ENCODE measurements at regions not wholly inside any gene's neighbourhood (a gene's known extent, or its start where the extent isn't known, plus 50 kb on each side); places are given as distances from the start of the nearest gene placed in this dataset.
"Not testable (repeated sequence)": the region's sequence is repeated elsewhere in the genome, so short reads cannot be mapped to it uniquely, and the experiment has no call there.

DNA sequence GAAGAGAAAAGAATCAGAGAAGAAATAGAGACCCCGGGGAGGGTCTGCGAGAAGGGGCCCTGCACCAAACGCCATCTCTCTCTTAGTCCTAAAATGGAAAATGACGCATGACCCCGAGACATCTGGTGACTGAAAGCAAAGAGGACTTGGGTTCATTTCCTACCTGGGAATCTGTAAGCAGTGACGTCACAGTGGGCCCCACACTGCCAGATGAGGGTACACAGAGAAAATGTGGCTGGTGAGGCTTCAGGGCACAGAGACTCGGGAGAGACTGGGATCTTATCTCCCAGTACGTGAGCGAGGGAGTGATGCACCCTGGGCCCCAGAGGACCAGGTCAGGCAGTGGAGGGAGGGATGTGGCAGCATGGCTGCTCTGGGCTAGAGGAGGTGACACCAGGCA is 288.1 kb upstream of the SFSWAP start:
- no peak for ATAC-seq

DNA sequence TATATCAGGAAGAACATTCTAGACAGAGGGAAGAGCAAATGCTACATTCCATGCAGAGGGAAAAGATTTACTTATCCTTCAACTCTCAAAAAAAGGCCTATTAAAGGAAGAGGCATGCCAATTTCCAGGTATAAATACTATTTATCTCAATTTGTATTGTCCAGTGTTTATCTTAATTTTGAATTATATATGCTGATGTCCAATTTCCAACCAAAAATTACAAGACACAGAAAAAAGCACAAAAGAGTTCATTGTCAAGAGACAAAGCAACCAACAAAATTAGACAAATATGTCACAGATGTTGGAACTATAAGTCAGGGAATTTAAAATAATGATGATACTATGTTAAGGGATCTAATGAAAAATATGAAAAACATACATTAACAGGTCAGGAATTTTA is 286.6 kb upstream of the SFSWAP start:
- no peak for ATAC-seq

DNA sequence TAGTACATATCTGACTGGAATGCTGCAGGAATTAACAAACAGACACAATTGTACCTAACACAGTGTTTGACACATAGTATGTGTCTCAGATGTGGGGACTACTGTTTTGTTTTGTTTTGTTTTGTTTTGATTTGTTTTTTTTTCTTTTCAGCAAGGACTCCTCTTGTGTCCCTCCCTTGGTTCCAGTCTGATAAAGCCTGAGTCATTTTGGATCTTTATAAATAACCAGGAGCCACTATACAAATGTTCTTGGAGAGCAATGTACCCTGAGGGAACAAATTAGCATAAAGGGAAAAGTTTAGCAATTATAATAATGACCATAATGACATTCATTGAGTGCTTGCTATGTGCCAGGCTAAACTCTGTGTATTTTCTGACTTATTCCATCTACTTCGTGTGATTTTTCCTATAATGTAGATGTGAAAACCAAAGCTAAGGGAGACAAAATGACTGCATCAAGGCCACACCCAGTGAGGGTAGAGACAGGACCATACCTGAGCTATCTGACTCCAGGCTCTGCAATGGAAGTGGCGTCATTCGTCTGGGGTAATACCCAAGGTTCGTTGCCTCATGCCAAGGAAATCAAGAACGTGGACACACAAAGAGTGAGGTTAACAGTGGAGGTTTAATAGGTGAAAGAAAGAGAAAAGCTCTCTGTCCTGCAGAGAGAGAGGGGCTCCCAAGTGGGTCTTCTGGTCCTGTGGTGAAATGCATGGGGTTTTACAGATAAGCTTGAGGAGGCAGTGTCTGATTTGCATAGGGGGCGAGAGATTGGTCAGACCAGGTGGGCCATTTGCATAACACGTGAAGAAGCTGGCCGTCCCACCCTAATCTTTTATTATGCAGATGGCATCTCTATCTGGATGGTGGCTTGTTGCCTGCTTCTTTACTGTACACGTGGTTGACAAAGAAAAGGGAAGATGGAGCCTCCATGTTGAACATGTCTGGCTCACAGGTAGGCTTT is 285.5 kb upstream of the SFSWAP start:
- ATAC-seq: no peak

DNA sequence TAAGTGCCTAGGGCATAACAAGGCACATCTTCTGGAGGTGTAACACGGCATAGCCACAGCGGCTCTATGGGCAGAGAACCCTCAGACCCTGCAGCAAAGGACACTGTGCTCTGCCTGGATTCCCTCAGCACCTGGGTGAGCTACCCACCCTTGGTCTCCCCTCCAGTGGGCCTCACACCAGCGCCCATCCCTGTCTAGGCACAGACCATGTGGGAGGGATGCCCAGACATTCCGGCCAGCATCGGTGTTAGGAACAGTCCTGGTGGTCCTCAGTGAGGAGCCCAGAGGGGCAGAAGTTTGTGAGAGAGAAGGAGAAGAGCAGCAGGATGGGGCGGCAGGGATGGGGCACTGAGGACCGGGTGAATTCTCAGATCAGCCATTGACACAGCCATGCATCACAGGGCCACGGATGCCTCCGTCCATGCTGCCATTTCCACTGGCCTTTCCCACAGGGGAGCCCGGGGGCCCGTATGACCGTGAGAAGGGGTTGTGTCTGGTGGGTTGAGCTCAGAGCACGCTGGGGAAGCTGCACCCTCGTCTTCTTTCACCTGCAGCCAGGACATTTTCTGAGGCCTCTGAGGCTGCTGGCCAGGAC is 282.7 kb upstream of the SFSWAP start:
- no peak for ATAC-seq

DNA sequence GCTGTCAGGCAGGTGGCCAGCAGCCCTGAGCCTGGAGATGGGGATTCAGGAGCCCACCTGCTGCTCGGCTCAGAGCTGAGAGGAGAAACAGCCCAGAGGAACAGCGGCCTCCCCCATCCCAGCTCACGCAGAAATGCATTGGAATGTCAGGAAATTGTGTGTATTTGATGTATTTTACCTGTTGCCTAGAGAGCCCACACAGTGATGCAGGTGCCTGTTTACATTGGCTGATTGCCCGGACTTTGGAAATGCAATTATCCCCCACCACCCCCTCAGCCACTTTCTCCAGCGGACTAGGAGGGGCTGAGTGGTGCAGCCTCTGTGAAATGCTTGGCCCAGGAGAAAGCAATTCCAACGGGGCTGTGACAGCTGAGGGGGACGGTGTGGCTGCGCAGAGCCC is 281.7 kb upstream of the SFSWAP start:
- ATAC-seq: not testable (repeated sequence)

DNA sequence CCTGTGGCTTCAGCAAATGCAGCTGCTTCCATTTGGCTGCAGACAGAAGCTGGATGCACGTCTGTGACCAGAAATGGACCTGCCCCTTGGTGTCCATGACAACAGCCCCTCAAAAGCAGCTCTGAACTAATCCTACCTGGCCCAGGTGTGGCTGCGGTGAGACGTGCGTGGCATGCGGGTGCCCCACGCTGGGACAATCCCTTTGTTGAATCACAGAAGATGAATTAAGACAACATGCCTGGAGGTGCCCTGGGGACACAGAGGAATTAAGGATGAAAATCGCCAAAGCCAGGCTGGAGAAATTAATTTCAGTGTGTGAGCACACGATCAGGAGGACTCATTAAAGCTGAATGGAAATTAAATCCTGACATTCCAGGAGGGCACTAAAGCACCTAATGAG is 281.2 kb upstream of the SFSWAP start:
- not testable (repeated sequence) for ATAC-seq

DNA sequence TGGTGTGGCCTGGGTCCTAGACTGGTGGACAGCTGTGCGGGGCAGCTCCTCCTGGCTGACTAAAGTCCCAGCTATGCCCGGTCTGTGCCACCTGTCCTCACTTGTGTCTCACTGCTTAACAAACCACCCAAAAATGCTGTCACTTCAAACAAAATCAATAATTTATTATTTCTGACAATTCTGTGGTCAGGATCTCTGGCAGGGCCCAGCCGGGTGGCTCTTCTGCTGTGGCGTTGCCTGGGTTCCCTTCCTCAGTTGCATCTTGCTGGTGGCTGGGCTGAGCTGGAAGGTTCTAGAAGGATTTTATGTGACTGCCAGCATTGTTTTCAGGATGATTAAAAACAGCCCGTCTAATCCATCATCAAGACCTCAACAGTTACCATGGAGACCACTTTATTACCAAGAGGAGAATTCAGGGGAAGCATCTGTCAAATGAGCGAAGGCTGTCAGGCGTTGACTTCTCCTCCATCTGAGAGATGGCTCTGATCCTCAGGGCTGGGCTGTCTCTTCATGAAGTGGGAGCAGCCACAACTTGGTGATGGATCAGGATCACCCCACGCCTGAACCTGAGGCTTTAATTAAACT is 280.6 kb upstream of the SFSWAP start:
- no peak for ATAC-seq

DNA sequence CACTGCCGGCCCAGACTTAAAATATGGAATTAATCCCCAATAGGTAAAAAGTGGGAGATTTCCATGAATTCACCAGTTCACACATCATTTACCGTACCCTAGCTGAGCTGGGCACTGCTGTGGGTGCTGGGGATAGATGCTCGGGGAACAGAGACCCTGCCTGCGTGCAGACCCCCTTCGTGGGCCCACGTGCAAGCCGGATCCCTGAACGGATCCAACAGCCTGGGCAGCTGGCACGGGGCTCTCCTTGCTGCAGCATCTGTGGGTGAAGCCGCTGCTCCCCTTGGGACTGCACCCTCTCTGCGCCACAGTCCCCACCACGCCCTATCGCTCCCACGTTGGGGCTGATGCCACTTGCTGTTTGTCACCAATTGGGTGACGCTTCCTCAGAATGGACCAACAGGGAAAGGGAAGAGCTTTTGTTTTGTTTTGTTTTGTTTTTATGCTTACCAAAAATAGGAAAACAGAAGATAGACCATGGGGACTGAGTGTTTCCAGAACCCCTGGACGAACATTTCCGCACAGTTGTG is 279.7 kb upstream of the SFSWAP start:
- not testable (repeated sequence) for ATAC-seq

DNA sequence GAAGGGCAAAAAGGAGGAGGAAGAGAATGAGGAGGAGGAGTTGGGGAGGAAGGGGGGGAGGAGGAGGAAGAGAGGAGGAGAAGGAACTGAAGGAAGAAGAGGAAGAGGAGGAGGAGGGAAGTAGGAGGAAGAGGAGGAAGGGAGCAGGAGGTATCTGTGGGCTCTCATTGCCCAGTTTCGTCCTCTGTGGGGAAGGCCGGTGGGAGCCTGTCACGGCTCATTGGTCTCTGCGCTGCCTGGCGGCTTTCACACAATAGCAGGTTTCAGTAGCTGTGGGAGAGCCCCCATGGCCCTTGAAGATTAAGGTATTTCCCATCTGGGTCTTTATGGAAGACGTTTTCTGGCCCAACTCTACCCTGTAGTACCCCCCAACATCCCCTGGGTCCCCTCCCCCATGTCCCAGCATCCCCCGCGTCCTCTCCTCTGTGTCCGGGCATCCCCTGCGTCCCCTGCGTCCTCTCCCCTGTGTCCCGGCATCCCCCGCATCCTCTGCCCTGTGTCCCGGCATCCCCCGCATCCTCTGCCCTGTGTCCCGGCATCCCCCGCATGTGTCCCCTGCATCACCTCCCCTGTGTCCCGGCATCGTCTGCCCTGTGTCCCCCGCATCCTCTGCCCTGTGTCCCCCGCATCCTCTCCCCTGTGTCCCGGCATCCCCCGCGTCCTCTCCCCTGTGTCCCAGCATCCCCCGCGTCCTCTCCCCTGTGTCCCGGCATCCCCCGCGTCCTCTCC is 278.2 kb upstream of the SFSWAP start:
- ATAC-seq: no peak

DNA sequence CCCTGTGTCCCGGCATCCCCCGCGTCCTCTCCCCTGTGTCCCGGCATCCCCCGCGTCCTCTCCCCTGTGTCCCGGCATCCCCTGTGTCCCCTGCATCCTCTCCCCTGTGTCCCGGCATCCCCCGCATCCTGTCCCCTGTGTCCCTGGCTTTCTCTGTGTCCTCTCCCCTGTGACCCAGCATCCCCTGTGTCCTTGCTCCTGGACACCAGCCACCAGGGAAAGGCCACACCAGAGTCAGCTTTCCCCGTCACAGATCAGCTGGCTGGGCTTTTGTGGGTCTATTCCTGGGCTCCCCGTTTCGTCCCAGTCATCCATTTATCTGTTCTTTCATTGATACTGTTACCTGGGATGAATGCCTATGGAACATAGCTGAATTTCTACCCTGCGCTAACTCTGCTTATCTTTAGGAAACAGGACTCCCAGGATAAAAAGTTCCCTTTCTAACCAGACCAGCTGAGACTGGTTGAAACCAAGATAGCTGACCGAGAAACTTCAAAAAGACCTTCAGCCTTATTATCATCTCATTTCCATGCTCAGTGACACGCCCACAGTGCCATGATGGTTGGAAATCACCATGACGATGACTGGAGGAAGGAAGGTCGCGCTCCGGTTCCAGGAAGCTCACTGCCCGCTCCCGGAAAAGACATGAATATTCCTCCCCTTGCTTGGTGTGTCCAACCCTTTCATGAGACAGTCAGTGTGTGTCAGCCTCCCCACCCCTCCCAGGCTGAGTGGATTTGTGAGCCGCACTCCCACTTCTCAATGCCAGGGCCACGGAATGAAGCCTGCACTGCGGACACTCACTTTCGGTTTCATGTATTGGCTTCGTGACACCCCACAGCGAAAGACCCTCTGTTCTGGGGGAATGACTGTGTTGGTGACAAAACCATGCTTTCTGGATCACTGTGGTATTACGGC is 276.4 kb upstream of the SFSWAP start:
- no peak for ATAC-seq

DNA sequence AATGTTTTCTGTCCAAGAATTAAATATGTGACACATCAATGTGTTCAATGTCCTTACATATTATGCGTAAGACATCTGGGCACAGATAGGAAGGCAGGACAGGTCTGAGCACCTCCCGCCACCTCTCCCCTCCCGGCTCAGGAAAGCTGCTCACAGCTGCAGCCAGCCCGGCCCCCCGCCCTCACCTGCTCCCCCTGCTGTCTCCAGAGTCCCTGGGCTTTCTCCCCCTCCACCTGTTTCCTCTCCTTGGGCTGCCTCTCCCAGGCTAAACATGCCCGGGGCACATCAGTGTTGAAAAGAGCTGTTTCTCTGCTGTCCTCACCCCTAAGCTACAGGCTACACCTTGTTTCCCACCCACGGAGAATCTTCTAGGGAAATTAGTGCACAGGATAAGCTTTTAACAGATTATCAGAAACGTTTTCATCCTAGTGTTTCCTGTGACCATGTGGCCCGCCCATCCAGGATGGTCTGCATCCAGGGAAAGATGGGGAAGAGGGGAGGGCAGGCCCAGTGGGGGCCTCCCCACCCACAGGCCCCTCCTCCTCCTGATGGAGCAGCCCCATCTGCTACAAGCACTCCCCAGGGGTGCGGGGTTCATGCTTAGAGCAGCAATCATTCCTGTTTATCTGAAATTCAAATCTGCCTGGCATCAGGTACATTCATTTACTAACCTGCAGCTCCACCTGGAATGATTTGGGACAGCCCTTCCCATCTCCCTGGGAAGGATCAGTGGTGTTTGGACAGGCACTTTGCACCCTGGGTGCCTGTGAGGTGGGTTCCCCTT is 273.8 kb upstream of the SFSWAP start:
- no peak for ATAC-seq

DNA sequence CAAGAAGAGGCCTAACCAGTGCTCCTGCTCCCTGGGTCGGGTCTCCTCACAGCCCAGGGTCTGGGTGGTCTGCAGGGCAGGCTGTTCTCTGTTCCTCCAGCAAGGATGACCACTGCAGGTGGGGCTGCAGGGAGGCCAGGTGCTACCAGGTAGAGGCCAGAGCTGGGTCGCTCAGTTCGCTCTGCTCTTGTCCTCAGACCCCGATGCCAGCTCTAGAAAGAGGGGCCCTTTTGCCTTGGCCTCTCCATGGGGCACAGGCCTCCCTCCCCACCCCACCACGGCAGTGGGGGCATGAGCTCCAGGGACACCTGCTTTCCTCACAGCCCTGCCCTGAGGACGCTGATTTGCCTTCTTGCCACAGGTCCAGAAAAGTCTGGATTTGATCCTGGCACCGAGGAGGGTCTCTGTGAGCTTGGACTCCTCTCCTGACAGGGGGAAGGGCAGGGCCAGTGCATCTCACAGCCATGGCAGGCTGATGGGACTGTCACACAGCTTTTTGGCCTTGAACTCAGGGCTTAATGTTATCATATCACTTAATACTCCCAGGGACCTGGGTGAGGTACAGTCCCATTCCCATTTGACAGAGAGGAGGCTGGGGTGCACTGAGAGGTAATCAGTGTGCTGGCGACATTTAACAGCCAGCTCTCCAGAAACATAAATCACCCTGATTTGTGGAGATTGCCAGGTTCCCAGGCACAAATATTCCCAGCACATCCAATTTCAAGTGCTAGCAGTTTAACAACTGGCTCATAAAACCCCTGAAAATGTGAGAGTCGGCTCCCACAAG is 273.0 kb upstream of the SFSWAP start:
- no peak for ATAC-seq

DNA sequence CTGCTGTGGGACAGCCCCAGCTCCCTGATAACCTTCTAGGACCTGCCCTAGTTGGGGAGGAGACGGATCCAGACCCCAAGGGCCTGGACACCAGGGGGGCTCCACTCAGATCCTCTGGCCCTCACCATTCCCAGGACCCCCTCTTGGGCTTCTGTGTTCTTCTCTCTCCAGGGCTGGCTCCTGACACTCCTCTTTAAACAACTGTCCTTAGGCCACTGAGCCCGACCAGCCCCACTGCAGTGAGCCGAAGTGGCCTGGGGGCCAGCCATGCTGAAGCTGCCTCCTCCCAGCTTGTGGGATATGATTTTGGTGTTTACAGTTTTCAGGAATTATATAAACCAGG is 272.4 kb upstream of the SFSWAP start:
- not testable (repeated sequence) for ATAC-seq

DNA sequence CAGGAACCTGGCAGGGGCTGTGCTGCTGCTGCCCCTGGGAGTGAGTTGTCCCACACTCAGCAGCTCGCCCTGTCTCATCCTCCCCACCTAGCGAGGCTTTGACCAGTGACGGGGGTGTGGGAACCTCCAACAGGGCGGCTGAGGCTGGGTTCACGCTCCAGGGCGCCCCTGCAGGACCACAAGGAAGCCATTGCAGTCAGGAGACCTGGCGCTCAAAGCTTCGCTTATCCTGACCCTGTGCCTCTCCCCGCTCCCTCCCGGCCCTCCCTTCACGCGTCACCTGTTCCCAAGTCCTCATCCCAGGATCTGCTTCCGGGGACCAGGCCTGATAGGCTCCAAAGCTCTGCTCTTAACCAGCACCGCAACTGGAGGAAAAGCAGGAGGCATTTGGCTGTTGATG is 272.0 kb upstream of the SFSWAP start:
- ATAC-seq: no peak

DNA sequence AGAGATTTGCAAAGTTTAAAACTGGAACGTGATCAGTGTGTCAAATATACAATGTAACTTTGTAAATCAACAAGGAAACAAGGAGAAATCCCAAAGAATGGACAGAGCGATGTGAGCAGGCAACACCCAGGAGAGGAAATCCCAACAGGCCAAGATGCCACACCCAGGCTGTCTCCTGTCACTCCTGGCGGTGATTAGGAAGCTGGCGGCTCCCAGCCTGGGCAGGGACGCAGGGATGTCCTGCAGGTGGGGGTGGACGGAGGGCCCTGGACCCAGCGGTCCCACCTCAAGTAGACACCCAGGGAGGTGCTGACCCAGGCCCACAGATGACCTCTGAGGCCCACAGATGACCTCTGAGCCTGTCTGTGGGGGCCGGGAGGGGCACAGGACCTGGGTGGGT is 271.1 kb upstream of the SFSWAP start:
- not testable (repeated sequence) for ATAC-seq

DNA sequence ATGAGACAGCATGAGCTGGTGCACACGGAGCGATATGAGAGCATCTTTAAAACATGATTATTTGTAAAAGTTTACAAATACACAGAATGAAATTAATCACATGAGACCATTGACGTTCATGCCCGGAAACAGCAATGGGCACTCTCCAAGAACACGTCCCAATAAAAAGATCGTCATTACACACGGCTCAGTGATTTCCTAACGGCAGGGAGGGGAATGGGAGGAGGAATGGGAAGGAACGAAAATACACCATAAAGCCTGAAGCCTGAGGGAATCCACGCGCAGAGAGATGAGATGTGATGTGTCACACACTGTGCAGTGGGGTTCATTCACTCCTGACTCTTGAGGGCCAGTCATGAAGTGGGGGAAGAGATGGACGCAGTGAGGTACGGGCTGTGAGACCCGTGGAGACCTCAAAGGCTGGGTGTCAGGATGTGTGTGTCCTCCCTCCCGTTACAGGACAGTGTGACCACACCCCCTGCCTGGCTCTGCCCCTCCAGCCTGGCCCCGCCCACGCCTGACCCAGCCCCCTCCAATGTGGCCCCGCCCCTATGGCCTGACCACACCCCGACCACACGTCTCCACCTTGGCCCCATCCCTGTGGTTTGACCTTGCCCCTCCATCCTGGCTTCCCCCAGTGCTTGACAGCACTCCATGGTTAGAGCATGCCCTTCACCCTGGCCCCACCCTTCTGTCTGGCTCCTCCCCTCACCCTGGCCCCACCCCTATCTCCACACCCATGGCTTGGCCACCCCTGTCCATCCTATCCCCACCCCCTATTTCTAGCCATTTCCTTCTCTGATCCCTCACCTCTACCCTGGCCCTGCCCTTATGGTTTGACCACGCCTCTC is 270.5 kb upstream of the SFSWAP start:
- ATAC-seq: peak in 1 of 2 donors; percentile 20

DNA sequence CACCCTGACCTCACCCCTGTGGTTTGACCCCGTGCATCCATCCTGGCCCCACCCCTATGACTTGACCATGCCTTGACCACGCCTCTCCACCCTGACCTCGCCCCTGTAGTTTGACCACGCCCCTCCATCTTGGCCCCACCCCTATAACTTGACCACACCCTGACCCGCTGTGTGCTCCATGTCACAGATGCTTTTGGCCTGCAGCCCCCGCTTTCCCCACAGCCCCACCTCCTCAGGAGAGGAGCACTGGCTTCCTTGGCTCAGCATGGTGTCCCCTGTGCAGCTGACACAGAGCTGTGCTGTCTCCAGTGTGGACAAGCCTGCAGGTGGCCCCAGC is 269.9 kb upstream of the SFSWAP start:
- ATAC-seq: no peak

DNA sequence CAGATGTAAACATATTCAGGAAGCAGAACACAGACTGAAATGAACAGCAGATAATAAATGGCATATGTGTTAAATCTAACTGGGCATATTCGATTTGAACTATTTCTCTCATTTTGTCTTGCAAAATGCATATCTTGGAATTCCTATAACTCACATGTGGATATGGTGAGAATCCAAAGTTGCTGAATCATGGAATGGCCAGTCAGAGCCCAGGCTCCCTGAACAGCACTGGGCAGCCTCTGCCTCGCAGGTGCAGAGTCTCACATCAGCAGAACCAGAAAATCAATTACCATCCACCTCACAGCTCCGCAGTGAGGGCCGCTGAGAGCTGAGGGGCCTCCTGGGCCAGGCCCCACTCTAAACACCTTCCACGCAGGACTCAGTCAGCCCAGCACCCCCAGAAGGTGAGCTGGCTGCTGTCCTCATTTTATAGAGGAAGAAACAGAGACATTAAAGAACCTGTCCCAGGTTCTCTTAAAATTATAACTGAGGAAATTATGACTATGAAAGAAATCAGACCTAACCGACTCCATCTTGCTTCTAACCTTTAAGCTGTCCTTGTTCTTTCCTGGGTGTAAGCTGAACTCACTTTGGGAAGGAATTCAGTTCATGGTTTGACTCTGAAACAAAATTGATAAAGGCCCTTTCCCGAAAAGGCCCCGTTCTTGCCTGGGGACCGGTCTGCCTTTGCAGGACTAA is 269.1 kb upstream of the SFSWAP start:
- ATAC-seq: no peak
